DMS79 (cell line): ENCODE measurements at regions not wholly inside any gene's neighbourhood (a gene's known extent, or its start where the extent isn't known, plus 50 kb on each side); places are given as distances from the start of the nearest gene placed in this dataset.

ENCODE experiments used
- DNase-seq: peaks from one replicate; lab custom pipeline; 2025; lab: John Stamatoyannopoulos, UW

DNA sequence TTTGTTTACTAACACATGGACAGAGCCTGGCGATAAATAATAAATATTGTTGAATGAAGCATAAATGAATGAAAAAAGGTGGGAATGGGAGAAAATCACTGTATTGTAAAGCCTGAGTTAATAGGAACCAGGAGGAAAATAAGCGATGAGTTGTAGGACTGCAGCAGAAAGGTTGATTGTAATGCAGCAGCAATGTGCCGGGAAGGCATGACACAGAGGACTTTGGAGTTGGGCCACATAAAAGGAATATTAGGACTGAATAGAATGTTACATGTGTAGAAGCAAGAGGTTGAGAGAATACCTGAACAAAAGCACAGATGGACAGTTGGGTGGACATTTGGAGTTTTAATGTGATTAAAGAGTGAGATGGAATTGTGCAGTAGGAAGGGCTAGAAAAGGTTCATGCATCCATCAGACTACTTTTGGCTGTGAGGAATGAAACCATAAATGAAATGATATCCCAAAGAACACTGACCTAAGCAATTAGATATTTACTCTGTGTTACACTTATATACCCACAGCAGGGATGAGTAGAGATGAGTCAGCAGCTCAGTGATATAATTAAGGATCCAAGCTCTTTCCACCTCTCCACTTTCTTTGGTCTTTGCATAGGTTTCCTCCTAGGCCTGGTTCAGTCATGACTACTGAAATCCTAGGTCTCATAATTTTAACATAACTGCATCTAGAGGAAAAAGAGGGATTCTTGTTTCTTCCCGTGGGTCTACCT is 55.4 kb downstream of the CCER1 start:
- DNase-seq = no peak

DNA sequence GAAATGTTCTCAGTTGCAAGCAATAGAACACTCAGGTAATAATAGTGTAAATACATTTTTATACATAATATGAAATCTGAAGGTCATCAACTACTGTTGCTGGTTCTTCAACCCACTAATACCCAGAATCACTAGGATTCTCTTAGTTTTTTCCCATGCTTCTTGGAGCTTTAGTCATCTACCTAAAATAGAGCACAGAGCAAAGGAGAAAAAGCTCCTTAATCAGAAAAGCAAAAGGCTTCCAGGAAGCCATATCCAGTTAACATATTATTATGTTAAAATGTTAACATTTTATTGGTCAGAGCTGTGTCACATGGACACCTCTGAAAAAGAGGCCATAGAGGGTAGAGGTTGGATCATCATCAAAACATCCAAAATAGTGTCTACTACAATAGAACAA is 57.0 kb downstream of the CCER1 start:
- no peak for DNase-seq

DNA sequence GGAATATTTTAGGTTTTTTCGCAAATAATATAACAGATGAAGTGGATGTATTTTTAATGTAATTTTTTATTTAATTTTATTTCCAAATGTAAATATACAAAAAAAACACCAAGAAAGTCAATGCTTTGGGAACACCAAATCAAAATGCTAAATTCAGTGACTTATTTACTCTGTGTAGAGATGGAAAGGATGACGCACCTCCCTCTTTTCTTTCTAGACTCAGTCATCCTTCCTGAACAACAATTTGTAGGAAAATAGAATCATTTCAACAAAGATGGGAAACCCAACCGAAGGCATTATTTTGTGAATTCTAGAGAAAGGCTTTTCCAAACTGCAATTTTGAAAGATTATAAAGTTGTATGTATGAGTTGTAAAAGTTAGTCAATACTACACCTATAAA is 57.7 kb downstream of the CCER1 start:
- no peak for DNase-seq

DNA sequence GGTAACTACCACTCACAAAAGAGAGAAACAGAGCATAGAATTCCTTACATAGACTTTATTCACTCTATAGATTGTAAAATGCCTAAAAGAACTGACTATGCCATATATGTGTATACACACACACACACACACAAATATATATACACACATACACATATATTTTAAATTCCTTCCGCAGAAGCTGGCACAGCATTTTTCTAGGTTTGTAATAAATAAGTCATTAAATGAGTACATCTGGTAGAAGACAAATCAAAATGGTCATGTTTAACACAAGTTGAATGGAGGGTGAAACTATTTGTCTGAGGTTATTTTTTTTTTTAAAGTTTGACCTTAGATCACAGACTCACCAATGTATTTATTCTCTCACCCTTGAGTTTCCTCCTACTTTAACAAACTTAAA is 58.2 kb downstream of the CCER1 start:
- no peak for DNase-seq

DNA sequence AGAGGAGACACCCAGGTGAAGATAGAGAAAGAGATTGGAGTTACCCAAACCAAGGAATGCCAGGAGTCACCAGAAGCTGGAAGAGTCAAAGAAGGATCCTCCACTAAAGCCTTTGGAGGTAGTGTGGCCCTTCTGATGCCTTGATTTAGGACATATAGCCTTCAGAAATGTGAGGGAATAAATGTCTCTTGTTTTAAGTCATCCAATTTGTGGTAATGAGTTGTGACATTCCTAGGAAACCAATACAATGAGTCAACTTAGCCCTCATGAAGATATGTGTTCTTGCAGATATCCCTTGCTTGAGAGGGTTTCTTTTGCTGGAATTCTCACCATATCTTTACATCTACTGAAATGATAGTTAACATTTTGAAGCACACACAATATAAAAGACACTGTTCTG is 58.8 kb downstream of the CCER1 start:
- no peak for DNase-seq

DNA sequence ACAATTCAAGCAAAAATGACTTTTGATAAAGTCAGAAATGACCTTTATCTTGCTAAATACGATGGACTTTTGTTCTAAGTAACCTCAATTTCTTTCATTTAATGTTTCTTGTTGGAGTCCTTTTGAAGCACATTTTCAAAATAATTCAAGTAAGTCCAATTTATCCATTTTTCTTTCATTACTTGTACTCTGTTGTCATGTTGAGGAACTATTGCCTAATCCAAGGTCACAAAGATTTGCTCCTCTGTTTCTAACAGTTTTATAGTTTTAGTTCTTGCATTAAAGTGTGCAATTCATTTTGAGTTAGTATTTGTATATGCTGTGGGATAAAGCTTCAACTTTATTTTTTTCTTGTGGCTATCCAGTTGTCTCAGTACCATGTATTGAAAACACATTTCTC is 66.7 kb downstream of the CCER1 start:
- no peak for DNase-seq

DNA sequence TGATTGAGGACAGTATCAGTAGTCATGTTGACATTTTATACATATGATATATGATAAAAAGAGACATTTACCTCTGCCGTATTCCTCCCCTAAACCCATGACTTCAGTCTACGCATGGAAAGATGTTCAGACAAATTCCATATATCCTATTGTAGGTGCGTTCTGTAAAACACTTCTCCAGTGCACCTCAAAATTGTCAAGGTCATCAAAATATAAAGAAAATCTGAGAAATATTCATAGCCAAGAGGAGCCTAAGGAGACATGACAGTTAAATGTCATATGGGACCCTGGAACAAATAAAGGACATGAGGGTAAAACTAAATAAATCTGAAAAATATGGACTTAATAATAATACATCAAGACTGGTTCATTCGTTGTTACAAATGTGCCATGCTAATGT is 71.5 kb downstream of the CCER1 start:
- no peak for DNase-seq

DNA sequence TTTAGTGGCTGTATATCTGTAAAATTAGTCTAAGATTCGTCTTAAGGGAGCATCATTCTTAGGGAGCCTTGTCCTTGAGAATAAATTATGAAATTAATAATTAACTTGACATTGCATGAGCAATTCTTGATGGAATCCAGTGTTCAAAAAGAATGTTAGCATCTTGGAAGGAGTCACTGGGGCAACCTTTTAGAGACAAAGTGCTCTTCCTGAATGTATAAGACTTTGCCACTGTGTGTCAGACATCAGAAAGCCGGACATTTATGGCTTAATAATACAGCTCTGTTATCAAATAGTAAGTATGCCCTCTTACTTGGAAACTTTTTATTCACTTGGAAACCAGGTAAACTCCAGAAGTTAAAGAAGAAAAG is 83.3 kb downstream of the CCER1 start:
- DNase-seq = no peak

DNA sequence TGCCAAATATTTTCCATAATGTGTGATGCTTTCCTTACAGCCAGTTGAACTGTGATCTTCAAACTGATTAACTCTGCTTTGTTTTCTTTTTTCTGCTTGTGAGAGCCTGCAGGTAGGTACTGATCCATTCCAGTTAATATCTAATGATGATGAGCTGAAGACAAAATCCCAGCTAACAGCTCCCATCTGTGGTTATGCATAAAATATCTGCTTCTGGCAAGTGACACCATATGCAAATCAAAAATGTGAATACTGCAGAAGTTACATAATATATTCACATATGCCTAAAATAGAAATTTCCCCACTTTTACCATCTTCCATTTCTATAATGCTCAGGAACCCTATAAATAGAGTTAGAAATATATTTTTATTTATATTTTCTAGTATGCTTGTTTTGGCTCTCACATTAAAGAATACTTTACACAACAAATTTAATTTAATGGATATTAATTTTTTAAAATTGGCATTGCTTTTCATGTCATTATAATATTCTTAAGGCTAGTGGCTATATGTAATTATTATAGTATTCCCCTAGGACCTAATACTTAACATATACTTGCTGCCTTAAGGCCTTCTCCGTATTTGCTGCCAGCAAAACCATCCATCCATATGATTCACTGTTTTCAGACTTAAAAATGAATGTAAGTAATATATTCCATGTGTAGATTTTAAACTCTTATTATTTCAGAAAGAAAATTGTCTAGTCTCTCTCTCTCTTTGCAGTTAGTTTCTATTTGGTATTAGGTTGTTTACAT is 83.8 kb downstream of the CCER1 start:
- no peak for DNase-seq

DNA sequence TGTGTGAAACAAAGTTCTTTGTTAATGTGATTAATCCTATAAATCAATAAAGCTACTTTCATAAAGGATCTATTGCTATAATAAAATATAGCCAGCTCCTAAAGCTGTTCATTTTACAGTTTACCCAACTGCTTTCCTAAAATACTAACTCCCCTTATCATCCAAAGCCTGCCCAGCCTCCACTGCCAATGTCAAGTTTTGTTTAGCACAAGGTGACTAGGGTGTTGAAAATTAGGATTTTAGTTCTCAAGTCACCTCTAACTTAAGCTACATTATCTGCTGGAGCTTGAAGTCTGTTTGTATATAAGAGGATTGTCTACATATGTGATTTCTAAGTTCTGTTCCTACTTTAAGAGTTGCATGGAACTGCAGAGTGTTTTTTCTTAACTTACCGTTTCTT is 86.3 kb downstream of the CCER1 start:
- DNase-seq = no peak

DNA sequence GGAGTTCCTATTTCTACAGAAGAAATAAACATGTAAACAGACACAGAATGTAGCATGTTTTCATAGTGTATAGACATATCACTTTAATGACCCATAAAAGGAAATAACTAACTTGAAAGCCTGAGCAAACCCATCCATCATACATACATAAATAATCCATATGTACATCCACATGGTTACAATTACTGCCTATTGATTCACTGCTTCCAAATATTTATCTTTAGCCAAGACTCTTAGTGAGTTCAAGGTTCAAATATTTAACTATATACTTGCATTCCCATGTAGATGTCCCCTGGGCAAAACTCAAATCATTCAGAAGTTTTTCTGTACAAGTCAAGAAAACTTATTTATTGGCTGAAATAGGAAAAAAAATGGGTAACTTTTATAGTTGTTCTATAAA is 95.4 kb downstream of the CCER1 start:
- no peak for DNase-seq

DNA sequence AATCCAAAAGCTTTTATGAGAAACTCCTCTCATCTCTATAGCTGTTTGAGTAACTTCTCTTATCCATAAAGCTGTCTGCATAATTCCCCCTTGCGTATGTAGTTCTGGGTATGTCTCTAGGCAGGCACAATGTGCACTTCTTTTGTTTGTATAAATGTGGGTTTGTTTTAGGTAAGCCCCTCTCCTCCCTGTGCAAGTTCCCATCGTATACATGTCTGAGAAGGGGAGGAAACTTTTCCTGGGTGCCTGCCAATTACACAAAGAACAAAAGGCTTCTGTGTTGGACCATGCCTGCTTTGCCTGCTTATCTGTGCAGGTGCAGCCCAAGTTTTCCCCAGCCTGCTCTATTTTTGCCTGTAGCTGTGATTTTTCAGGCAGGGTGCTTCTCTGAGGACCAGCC is 96.7 kb downstream of the CCER1 start:
- no peak for DNase-seq

DNA sequence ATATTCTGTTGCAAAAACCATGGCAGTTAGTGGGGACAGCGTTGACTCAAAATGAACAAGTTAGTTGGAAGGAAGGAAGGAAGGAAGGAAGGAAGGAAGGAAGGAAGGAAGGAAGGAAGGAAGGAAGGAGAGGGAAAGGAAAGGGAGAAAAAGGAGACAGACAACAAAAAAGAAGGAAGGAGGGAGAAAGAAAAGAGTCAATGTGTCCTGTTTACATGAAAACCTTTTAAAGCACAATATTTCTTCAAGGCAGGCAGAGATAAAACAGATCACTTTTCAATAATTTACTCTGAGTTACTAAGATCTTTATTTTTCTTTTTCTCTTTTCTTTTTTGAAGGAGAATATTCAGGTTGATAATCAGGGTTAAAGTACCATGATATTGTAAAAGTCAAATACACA is 99.4 kb downstream of the CCER1 start:
- no peak for DNase-seq

DNA sequence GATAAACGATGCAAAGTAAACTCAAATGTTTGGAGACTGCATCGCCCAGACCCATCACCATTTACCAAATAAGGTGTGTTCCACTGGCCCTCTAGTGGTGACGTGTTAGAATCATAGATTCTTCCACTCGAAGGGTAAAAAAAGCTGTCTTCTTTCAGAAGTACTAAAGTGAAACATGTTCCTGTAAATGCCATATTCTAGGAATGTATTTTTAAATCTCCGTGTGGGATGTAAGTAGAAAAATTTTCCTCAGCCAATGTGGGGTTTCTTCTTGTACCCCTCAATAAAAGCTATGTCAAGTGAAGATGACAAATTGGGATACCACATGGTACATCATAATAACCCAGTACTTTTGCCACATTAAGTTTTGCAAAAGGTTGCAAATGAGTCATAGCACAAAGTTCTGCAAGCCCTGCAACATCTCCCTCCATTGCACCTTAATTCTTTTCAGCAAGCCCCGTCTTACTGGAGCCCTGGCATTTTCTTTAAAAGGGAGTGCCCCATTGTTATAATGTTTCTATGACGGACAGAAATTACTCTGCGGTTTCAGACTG is 100.8 kb downstream of the CCER1 start:
- no peak for DNase-seq

DNA sequence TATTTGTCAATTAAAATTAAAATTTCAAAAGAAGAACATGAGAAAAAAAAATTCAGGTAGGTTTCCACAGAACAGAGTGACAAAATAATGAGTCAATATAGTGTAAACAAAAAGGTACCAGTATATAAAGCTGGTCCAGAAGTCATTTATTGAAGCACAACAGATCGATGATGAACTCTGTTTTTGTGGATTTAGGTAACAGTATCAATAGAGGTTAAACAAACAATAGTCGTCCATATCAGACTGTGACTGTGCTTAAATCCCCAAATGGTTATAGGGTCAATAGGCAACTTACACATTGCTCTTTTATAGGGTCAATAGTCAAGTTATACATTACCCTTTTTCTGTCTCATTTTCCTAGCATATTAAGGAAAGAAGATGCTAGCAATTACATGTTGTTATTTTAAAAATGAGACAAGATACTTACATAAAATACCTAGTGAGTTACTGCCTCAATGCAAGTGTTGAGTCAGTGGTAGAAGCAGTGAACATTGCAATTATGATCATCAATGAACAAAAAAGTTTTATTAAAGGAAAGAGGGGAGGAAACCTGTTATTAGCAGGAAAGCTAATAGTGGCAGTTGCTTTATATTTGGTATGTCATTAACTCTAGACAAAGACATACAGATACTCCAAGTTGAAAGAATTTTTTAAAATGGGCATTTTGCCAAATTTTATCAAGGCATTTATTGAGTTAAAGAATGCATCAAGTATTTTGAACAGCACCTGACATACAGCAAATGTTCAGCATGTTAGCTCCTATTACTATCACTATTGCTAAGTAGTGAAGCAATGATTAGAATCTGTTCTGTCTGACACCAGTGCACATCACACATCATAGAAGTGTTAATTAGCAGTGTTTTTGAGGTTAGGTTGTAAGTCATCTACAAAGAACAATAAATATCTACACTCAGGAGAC is 102.9 kb downstream of the CCER1 start:
- DNase-seq = no peak

DNA sequence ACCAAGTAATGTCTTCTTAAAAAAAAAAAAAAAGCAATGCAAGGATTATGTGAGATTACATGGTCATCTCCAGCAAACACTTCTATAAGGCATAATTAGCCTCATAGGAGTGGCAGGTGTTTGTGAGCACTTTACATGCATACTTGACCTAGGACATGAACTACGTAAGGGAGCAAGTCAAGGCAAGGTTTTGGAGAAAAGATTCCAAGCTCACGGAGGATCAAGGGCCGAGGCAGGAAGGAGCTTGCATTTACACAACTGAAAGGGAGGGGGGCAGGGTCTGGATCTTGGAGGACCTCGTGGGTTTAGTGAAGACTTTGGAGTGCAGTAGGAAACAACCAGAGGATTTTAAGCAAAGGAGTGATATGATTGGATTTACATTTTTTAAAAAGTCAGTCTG is 112.5 kb downstream of the CCER1 start:
- no peak for DNase-seq

DNA sequence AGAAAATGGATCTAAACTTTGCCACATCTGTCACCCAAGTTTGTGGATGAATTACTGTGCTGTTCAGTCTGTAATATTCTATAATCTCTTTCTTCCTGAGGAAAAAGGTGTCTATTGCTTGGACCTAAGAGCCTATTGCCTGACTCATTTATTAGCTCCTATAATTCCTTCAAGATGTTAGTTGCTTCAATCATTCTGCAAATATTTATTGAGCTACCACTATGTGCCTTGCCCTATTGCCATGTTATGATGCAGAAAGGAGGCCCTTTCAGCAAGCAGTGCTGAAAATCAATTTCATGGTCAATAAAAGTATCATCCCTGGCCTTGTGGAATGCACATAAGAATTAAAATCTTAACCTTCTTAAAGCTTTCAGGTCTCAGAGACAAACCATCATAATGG is 113.6 kb downstream of the CCER1 start:
- no peak for DNase-seq

DNA sequence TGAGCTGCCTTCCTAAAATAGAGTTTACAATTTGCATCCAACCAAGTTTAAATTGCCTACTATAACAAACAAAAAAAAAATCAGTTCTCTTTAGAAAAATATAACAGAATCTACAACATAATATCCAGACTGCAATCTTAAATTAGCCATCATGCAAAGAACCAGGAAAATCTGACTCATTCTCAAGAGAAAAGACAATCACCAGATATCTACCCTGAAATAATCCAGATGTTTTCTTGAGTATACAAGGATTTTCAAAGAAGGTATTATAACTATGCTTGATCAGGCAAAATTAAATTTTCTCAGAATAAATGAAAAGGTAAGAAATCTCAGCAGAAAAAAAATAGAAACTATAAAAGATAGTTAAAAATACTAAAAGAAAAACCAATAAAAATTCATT is 115.6 kb downstream of the CCER1 start:
- no peak for DNase-seq

DNA sequence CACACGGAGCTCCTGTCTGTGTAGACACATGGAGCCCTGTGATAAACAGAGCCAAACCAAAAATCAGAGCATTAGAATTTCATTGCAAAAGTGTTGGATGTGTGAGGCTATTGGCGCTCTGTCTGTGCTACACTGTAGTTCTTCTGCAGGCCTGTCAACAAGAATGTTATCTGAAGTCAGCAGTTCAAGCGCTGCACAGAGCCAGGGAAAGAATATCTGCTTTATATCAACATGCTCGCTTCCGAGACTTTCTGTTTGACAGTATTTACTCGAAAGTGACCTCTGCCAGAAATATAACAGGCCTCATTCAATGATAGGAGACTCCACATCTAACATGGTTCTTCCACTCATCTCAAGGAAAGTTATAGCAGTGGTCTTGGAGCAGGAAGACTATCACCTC is 118.3 kb downstream of the CCER1 start:
- no peak for DNase-seq

DNA sequence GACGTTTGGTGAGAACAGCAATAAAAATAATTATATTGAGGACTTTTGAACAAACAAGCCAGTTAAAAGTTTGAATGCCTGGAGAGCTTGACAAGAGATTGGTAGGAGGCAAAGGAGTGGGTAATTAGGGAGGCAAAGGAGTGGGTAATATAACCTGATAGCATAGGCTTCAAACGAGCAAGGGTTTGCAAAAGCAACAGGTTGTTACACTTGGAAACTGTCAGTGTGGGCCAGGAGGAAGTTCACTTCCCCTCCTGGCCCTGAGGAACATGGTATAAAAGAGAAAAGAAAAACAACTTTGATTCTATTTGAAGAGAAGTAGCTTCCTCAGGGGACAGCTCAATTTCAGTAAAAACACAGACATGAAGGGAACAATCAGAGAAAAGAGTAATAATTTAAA is 121.7 kb downstream of the CCER1 start:
- no peak for DNase-seq

DNA sequence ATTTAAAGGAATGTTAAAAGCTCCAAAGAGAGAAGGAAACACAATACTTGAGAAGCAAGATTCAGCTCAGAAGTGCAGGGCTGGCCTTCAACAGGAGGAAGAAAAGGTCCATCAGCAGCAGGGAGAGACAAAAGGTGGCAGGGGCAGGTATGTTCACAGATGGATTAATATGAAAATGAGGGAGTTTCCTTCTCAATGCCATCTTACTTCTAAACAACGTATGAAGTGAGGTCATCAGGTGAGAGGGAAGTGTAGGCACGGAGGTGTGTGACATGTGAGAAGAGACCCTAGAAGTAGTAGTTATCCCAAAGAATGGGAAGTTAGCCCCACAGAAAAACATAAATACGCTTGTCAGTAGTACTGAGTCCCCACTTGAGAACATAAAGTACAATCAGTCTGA is 122.5 kb downstream of the CCER1 start:
- no peak for DNase-seq

DNA sequence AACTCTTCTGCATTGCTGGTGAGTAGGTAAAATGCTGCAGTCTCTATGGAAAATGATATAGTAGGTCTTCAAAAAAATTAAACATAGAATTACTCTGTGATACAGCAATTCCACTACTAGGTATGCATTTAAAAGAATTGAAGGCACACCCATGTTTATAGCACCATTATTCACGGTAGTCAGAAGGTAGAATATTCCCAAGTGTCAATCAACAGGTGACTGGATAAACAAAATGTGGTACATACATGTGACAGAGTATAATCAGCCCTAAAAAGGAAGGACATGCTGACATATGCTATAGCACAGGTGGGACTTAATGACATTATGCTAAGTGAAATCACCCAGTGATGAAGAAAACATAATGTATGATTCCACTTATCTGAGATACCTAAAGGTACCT is 123.3 kb downstream of the CCER1 start:
- DNase-seq = no peak

DNA sequence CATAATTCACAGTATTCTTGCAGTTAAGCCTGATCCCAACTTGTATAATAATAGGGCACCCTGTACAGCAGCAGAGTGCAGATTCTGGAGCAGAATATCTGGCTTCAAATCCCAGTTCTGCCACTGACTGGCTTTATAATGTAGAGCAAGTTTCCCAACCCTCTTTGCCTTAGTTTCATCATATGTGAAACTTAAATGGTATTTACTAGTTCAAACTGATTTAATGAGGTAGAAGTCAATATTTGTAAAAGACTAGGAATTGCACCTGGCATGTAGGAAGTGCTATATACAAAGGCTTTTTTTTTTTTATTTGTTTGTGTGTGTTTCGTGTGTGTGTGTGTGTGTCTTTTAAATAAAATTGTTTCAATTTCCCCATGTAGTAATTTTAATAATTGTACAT is 125.9 kb downstream of the CCER1 start:
- DNase-seq = no peak
